Cardiac fibroblast (primary cell): ENCODE measurements at regions not wholly inside any gene's neighbourhood (a gene's known extent, or its start where the extent isn't known, plus 50 kb on each side); places are given as distances from the start of the nearest gene placed in this dataset.

Experiments used
- DNase-seq, 2 donors: peaks; one replicate each; pipeline versions ENCODE4 v3.0.0 to v3.0.0-alpha.2; 2010; ENCODE audit warnings: low read depth in 2 of 2
- H3K4me3 ChIP-seq, 2 donors: replicated peaks in 1 of 2; 1 replicate in 1 of 2; 2 replicates in 1 of 2; pipeline ENCODE4 v1.5.1; 2011; ENCODE audit warnings: low read depth in 2 of 2, low read length in 2 of 2, mild to moderate bottlenecking in 2 of 2, moderate library complexity in 1 of 2
- CTCF ChIP-seq: IDR thresholded peaks from one replicate; pipeline ENCODE4 v1.5.1; 2011; ENCODE audit warnings: low read depth, mild to moderate bottlenecking, low read length, inconsistent platforms

- DNase-seq, result no peak
- no peak overlapping the region for H3K4me3 ChIP-seq
- TF ChIP-seq CTCF, result no peak
Measured at GRCh38 chr15:70602834-70603560, 160.4 kb downstream of the UACA start.

- no peak for DNase-seq
- no peak overlapping the region for H3K4me3 ChIP-seq
- TF ChIP-seq CTCF, result no peak
Measured at GRCh38 chr15:70602281-70602680, 161.1 kb downstream of the UACA start.

GRCh38 chr15:70597945-70598344 is 165.4 kb downstream of the UACA start:
- DNase-seq, result no peak
- no peak for TF ChIP-seq CTCF
- no peak overlapping the region for H3K4me3 ChIP-seq

GRCh38 chr15:70597056-70597603 is 166.2 kb downstream of the UACA start:
- TF ChIP-seq CTCF, result no peak
- peak; percentile 38 to 49 for DNase-seq
- no peak overlapping the region for H3K4me3 ChIP-seq

- no peak for TF ChIP-seq CTCF
- DNase-seq, result peak; percentile 54 to 92
- no peak overlapping the region for H3K4me3 ChIP-seq
Measured at GRCh38 chr15:70596354-70597055, 166.9 kb downstream of the UACA start.

- no peak for TF ChIP-seq CTCF
- H3K4me3 ChIP-seq, result no peak overlapping the region
- DNase-seq, result no peak
Measured at GRCh38 chr15:70593795-70594194, 169.6 kb downstream of the UACA start.
